ENCODE measurements at regions not wholly inside any gene's neighbourhood (a gene's known extent, or its start where the extent isn't known, plus 50 kb on each side); places are given as distances from the start of the nearest gene placed in this dataset.

- TF ChIP-seq, protein P1, sequence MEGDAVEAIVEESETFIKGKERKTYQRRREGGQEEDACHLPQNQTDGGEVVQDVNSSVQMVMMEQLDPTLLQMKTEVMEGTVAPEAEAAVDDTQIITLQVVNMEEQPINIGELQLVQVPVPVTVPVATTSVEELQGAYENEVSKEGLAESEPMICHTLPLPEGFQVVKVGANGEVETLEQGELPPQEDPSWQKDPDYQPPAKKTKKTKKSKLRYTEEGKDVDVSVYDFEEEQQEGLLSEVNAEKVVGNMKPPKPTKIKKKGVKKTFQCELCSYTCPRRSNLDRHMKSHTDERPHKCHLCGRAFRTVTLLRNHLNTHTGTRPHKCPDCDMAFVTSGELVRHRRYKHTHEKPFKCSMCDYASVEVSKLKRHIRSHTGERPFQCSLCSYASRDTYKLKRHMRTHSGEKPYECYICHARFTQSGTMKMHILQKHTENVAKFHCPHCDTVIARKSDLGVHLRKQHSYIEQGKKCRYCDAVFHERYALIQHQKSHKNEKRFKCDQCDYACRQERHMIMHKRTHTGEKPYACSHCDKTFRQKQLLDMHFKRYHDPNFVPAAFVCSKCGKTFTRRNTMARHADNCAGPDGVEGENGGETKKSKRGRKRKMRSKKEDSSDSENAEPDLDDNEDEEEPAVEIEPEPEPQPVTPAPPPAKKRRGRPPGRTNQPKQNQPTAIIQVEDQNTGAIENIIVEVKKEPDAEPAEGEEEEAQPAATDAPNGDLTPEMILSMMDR (IDR thresholded peaks at IDR 0.05; ENCODE audit: low read depth, low read length) = no peak
- no peak overlapping the region for H3K4me3 ChIP-seq (ENCODE audit: low read depth, low read length)
Measured at GRCh38 chr12:24709216-24709615, 239.7 kb downstream of the BCAT1 start.

- TF ChIP-seq, protein P1 (IDR thresholded peaks at IDR 0.05; ENCODE audit: low read depth, low read length) = no peak
- H3K4me3 ChIP-seq (ENCODE audit: low read depth, low read length) = no peak overlapping the region
Measured at GRCh38 chr12:24708718-24709117, 240.2 kb downstream of the BCAT1 start.

DNA sequence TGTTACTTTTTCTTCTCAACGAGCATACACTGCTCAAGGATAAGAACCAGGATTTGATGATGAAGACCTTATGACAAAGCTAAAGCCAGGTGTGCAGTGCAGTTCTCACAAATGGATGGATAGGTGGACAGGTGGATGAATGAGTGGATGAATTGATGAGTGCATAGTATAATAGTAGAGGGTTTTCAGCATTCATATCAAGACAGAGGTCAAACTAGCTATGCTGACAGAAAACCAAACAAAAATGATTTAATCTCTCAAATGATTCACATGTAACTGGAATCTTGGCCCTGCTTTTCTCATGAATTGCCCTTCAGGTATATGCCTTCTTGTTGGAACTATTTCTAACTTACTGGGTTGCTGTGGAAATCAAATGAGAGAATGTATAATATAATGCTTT, 240.9 kb downstream of the BCAT1 start:
- H3K4me3 ChIP-seq (ENCODE audit: low read depth, low read length) = no peak overlapping the region
- TF ChIP-seq, protein P1 (IDR thresholded peaks at IDR 0.05; ENCODE audit: low read depth, low read length) = no peak

- H3K4me3 ChIP-seq (ENCODE audit: low read depth, low read length) = no peak overlapping the region
- TF ChIP-seq, protein P1 (IDR thresholded peaks at IDR 0.05; ENCODE audit: low read depth, low read length) = no peak
Measured at GRCh38 chr12:24707334-24707733, 241.6 kb downstream of the BCAT1 start.

DNA sequence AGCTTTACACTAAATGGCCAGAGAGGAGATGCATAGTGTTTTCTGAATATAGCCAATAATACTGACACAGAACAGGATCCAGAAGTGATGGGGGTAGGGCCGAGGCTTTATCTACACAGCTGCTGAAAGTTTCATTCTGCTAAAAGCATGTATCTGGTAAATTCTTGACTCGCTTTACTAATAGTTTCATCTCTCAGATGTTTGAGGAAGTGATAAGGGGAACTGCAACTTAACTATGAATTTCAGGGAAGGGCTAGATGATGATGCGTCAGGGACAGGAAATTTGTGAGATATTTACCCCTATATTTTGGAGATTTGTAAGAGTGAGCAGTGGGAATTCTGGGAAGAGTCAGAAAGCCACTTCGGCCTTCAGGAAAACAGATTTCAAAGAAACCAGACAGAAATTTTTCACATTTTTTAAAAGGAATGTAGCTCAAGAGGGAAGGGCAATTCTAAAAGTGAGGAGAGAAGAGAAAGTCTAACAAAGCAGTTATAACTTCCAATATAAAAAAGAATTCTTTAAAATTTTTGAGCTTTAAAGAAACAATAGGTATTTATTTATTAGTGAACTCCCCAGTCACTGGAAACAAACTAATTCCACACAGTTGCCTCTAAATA, 243.1 kb downstream of the BCAT1 start:
- H3K4me3 ChIP-seq (ENCODE audit: low read depth, low read length) = no peak overlapping the region
- TF ChIP-seq, protein P1 (IDR thresholded peaks at IDR 0.05; ENCODE audit: low read depth, low read length) = no peak

DNA sequence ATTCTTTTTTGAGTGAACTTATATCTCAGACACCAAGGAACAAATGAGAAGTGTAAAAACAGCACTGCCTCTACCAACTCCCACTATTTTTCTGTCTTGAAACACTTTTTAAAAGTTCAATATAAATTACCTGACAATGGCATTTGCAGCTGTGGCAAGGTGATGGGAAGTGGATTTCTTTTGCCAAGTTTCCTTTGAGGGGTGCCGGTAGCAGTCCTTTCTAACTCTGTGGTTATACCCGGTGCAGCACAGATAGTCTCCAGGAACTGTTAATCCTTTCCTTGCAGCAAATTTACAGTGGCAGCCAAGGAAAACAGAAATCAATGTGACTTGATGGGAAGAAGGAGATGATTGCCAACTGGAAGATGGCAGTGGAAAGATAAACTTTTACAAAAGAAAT, 243.7 kb downstream of the BCAT1 start:
- TF ChIP-seq, protein P1 (IDR thresholded peaks at IDR 0.05; ENCODE audit: low read depth, low read length) = no peak
- H3K4me3 ChIP-seq (ENCODE audit: low read depth, low read length) = no peak overlapping the region

DNA sequence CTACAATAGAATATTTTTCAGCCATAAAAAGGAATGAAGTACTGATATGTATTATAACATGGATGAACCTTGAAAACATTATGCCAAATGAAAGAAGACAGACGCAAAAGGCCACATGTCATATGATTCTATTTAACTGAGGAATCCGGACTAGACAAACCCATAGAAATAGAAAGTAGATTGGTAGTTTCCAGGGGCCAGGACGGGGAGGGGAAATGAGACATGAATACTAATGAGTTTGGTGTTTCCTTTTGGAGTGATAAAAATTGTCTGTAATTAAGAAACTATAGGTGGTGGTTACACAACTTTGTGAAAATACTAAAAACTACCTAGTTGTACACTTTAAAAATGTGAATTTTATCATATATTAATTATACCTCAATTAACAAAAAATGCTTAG, 247.6 kb downstream of the BCAT1 start:
- TF ChIP-seq, protein P1 (IDR thresholded peaks at IDR 0.05; ENCODE audit: low read depth, low read length) = no peak
- no peak overlapping the region for H3K4me3 ChIP-seq (ENCODE audit: low read depth, low read length)
